ENCODE measurements at regions not wholly inside any gene's neighbourhood (a gene's known extent, or its start where the extent isn't known, plus 50 kb on each side); places are given as distances from the start of the nearest gene placed in this dataset.

- DNase-seq: no peak
Observed at GRCh38 chr13:26822146-26822545, 61.6 kb upstream of the GPR12 start.

GRCh38 chr13:26821672-26822071 is 61.1 kb upstream of the GPR12 start:
- no peak for DNase-seq

GRCh38 chr13:26820871-26821270 is 60.3 kb upstream of the GPR12 start:
- no peak for DNase-seq

- no peak for DNase-seq
Observed at GRCh38 chr13:26819046-26819445, 58.5 kb upstream of the GPR12 start.

DNA sequence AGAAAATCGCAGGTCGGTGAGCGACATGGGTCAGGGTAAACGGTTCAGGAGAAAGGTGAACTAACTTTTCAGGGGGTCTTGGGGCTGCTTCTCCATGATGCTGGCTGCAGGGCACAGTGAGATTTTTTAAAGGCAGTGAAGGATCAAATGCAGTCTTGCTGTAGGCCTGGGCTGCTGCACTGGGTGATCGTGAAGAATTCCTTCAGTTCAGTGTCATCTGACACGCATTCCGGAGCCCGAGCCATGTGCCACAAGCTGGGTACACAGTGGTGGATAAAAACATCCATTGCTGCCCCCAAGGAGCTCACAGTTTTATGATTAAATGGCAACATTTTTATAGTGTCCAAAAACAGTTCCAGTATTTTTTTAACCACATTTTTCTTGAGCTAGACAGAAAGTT is 56.3 kb upstream of the GPR12 start:
- DNase-seq: no peak

GRCh38 chr13:26813980-26814348 is 53.4 kb upstream of the GPR12 start:
- DNase-seq: no peak

- DNase-seq: no peak
Observed at GRCh38 chr13:26813321-26813979, 52.9 kb upstream of the GPR12 start.

DNA sequence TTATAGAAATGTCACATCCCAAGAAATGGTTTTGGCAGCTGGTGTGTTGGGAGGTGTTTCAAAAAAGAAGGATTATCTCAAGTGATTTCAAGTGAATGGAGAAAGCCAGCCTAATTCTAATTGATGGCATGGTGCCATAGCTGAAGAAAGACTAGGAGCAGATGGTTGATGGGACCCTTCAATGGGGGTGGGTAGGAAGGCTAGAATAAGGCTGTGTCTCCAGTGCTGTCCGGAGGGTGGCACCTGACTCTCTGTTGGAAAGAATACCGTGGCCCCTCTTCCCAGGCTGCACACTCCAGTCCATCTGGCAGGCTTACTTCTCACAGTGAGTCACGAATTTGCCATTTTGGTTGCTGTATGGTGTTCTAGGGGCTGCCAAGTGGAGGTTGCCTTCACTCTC is 51.0 kb upstream of the GPR12 start:
- DNase-seq: no peak
